ENCODE measurements at regions not wholly inside any gene's neighbourhood (a gene's known extent, or its start where the extent isn't known, plus 50 kb on each side); places are given as distances from the start of the nearest gene placed in this dataset.

DNA sequence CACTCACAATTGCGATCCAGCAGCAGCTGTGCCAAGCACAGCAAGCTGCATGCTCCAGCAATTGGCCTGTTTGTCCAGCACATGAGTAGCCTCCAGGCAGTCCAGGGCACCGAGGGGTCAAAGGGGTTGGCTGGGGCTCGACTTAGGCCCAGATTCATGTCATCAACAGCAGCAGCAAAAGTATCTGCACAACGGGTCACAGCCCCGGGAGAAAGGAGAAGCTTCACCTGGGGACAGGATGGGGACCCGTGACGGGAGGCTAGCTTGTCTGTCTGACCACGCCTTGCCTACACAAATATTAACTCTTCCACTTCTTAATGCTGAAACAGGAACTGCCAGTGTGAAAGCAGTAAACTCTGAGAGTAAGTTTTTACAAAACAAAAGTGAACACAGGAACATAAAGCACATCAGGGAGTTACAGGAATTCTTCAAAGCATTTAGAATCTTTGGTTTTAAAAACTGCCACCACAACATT is 191.2 kb downstream of the PIK3R1 start:
- DNase-seq (ENCODE audit: extremely low read depth in 1 of 4, low spot score in 3 of 4): peak; percentile 24 to 39 (median 29)
- H4K20me1 ChIP-seq (replicated peaks; ENCODE audit: control insufficient read depth, insufficient read depth, low read length): no peaks in the 10 kb centered on the region
- BruUV-seq (replicated peaks): no TSS peak
- ChIA-PET POLR2A (interaction anchor here (0.8 to 3.6 kb wide), 3 partner anchors 12 to 28 kb away, joined by 3 to 24 read pairs (median 3); no protein-coding TSS in a partner anchor), CTCF (ENCODE audit: low intra/inter-chr PET ratio) (no interaction called here)
- no peaks in the 10 kb centered on the region for H3K9me1 ChIP-seq (ENCODE audit: control insufficient read depth, insufficient read depth, low read length)
- WGBS (ENCODE audit: insufficient coverage, low coverage, missing lambda C conversion rate): 9% methylated on average over 8 of the region's 8 CpGs
- H3K4me1 ChIP-seq (replicated peaks in 1 of 2; ENCODE audit: control insufficient read depth in 2 of 2, insufficient read depth in 2 of 2, low read length in 2 of 2): peaks cover 24 to 49% of the 10 kb centered on the region in 2 experiments
- in situ Hi-C loops (cut with MboI) (no loop called here), intact Hi-C loops (cut with micrococcal nuclease) (no loop called here)
- no peak overlapping the region for H3K4me3 ChIP-seq
- FAIRE-seq: no peak
- no peaks in the 10 kb centered on the region for H3K27me3 ChIP-seq (ENCODE audit: control insufficient read depth in 2 of 2, insufficient read depth in 2 of 2, low read length in 2 of 2)
- H3K4me2 ChIP-seq (ENCODE audit: insufficient read depth, low read length): peak overlapping the region; percentile 40
- H3K9ac ChIP-seq (ENCODE audit: insufficient read depth in 1 of 2, low read depth in 2 of 2, low read length in 2 of 2): peak overlapping the region; percentile 5 to 87; a peak in 3 of 4 replicates
- H2AFZ ChIP-seq (ENCODE audit: low read depth, low read length): peak overlapping the region; percentile 83
- ATAC-seq: peak; percentile 57
- no peaks in the 10 kb centered on the region for H3K36me3 ChIP-seq (ENCODE audit: control insufficient read depth, insufficient read depth, low read length)
- no peaks in the 10 kb centered on the region for H3K9me3 ChIP-seq (replicated peaks; ENCODE audit: control insufficient read depth, insufficient read depth, low read depth, low read length)
- H3K27ac ChIP-seq (ENCODE audit: extremely low read depth, low read depth, low read length): peak overlapping the region; percentile 42; the same call in 2 of the 3 replicates
- H3K79me2 ChIP-seq (ENCODE audit: control insufficient read depth, insufficient read depth, low read length): no peaks in the 10 kb centered on the region
- no peak for TF ChIP-seq ZNF609 (CRISPR knock-in tag; IDR thresholded peaks at IDR 0.05; ENCODE audit: borderline replicate concordance)
- no peak for TF ChIP-seq MAFF (IDR thresholded peaks at IDR 0.05; ENCODE audit: low read length)
- TF ChIP-seq NEUROD1 (IDR thresholded peaks at IDR 0.05; ENCODE audit: borderline replicate concordance, low read depth, low read length, partially characterized antibody): no peak
- no peak for TF ChIP-seq CEBPB (tag; IDR thresholded peaks at IDR 0.05)
- no peak for TF ChIP-seq RHOXF2B (CRISPR knock-in tag; conservative IDR thresholded peaks at IDR 0.05)
- TF ChIP-seq REST (IDR thresholded peaks at IDR 0.05; ENCODE audit: borderline replicate concordance): peak; percentile 5; the same call in 1 of the 2 replicates
- TF ChIP-seq REST (CRISPR knock-in tag; IDR thresholded peaks at IDR 0.05; ENCODE audit: low read depth): no peak
- TF ChIP-seq TARDBP (IDR thresholded peaks at IDR 0.05): no peak
- no peak for TF ChIP-seq KAT8 (IDR thresholded peaks at IDR 0.05; ENCODE audit: low read depth)
- TF ChIP-seq CTBP1 (IDR thresholded peaks at IDR 0.05; ENCODE audit: borderline replicate concordance): peak; percentile 76

All from K562 (cell line).